ENCODE measurements at regions not wholly inside any gene's neighbourhood (a gene's known extent, or its start where the extent isn't known, plus 50 kb on each side); places are given as distances from the start of the nearest gene placed in this dataset.

DNA sequence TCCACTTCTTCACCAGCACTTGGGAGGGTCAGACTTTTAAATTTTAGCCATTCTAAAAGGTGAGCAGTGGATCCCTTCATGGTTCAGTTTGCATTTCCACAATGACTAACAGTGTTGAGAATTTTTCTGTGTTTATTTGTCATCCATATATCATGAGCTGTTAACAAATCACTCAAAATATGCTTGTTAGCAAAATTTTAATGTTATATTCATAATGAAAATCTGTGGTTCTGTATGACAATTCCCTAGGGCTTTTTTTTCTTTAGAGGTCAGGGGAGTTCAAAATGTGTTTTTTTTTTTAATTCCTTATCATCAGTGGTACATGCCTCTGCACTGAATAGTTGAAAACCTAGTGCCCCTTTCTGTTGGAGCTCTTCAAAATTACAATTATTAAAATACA lies 682.2 kb upstream of the ADGRL2 start:
- Histone ChIP-seq H3K27ac (ENCODE audit: low read depth, low read length) (no peak overlapping the region), H3K9ac (ENCODE audit: low read depth, low read length) (no peak overlapping the region), H3K9me3 (ENCODE audit: control insufficient read depth, insufficient read depth, low read length) (no peaks in the 10 kb centered on the region), H3K4me1 (ENCODE audit: control insufficient read depth, insufficient read depth, low read length) (peaks cover 9% of the 10 kb centered on the region; the same call in 1 of the 2 replicates), H3K27me3 (ENCODE audit: control insufficient read depth, insufficient read depth, low read length) (no peaks in the 10 kb centered on the region), H3K36me3 (ENCODE audit: control insufficient read depth, insufficient read depth, low read length) (no peaks in the 10 kb centered on the region), H3K4me3 (ENCODE audit: low read depth, low read length) (no peak overlapping the region)

DNA sequence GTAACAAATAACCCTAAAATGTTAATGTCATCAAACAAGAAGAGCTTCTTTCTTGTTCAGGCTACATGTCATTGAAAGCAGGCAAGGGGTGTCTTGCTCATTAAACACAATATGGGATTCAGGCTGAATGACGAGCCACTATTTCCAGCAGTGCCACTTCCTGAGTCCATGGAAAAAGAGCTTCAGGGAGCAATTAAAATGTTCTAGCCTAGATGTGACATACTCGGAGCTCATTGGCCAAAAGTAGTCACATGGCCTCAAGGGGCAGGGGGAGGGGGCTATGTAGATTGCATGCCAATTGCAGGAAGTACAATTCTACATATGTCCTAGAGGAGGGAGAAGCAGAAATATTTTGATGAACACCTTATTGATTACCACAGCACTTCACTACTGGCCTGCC lies 685.3 kb upstream of the ADGRL2 start:
- Histone ChIP-seq H3K27me3 (ENCODE audit: control insufficient read depth, insufficient read depth, low read length) (no peaks in the 10 kb centered on the region), H3K27ac (ENCODE audit: low read depth, low read length) (no peak overlapping the region), H3K4me3 (ENCODE audit: low read depth, low read length) (no peak overlapping the region), H3K4me1 (ENCODE audit: control insufficient read depth, insufficient read depth, low read length) (peaks cover 12% of the 10 kb centered on the region; the same call in 1 of the 2 replicates), H3K36me3 (ENCODE audit: control insufficient read depth, insufficient read depth, low read length) (no peaks in the 10 kb centered on the region), H3K9me3 (ENCODE audit: control insufficient read depth, insufficient read depth, low read length) (no peaks in the 10 kb centered on the region), H3K9ac (ENCODE audit: low read depth, low read length) (no peak overlapping the region)

DNA sequence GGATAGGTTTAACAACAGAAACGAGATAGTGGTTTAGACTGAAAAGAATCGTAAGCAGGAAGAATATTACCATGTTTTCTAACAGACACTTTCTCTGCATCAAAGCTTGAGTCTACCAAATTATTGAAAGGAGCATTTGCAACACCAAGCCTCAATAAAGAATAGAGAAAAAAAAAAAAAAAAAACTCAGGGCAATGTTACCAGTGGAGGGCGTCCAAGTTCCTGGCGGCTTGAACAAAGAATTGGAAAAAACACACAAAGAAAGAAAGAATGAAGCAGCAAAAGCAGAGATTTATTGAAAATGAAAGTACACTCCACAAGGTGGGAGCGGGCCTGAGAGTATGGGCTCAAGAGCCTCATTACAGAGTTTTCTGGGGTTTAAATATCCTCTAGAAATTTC lies 686.5 kb upstream of the ADGRL2 start:
- Histone ChIP-seq H3K36me3 (ENCODE audit: control insufficient read depth, insufficient read depth, low read length) (no peaks in the 10 kb centered on the region), H3K4me1 (ENCODE audit: control insufficient read depth, insufficient read depth, low read length) (peaks cover 12% of the 10 kb centered on the region; the same call in 1 of the 2 replicates), H3K4me3 (ENCODE audit: low read depth, low read length) (no peak overlapping the region), H3K27me3 (ENCODE audit: control insufficient read depth, insufficient read depth, low read length) (no peaks in the 10 kb centered on the region), H3K27ac (ENCODE audit: low read depth, low read length) (no peak overlapping the region), H3K9me3 (ENCODE audit: control insufficient read depth, insufficient read depth, low read length) (no peaks in the 10 kb centered on the region), H3K9ac (ENCODE audit: low read depth, low read length) (no peak overlapping the region)

DNA sequence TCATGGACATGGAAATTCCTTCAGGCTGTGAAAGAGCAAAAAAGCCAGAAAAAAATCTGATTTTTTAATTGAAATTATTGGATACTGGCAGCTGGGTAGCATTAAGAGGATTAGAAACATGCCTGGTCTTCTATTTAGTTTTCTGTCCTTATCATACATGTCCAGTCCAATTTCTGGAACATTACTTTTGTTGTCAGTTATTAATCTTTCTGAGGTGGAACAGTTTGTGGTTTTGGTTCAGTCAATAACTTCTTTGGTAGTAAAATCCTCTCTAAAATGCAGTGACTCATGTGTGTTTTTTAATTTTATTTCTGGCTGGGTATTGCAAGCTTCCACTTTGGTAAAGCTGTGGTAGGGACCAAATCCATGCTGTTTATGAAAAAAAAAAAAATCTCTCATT lies 687.0 kb upstream of the ADGRL2 start:
- H3K27ac ChIP-seq (ENCODE audit: low read depth, low read length) = no peak overlapping the region
- no peaks in the 10 kb centered on the region for H3K36me3 ChIP-seq (ENCODE audit: control insufficient read depth, insufficient read depth, low read length)
- no peak overlapping the region for H3K9ac ChIP-seq (ENCODE audit: low read depth, low read length)
- H3K27me3 ChIP-seq (ENCODE audit: control insufficient read depth, insufficient read depth, low read length) = no peaks in the 10 kb centered on the region
- peaks cover 12% of the 10 kb centered on the region; the same call in 1 of the 2 replicates for H3K4me1 ChIP-seq (ENCODE audit: control insufficient read depth, insufficient read depth, low read length)
- H3K9me3 ChIP-seq (ENCODE audit: control insufficient read depth, insufficient read depth, low read length) = no peaks in the 10 kb centered on the region
- no peak overlapping the region for H3K4me3 ChIP-seq (ENCODE audit: low read depth, low read length)

DNA sequence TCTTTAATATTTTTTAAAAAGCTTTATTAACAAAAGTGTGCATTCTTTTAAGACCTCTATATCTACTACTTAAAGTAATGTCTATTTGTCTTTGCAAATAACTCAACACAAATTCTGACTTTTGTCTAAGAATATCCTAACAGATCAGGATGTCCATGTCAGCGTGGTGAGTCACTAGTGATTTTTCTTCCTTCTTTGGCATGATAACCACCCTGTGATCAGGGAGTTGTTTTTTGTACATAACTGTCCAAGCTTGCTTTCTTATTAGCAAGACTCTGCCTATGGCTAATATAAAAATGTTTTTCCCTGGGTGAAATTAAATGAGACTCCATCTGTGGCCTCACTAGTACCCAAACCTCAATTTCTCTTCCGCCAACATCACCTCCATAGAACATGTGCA lies 688.9 kb upstream of the ADGRL2 start:
- Histone ChIP-seq H3K9me3 (ENCODE audit: control insufficient read depth, insufficient read depth, low read length) (no peaks in the 10 kb centered on the region), H3K27me3 (ENCODE audit: control insufficient read depth, insufficient read depth, low read length) (no peaks in the 10 kb centered on the region), H3K36me3 (ENCODE audit: control insufficient read depth, insufficient read depth, low read length) (no peaks in the 10 kb centered on the region), H3K9ac (ENCODE audit: low read depth, low read length) (no peak overlapping the region), H3K4me1 (ENCODE audit: control insufficient read depth, insufficient read depth, low read length) (peaks cover 12% of the 10 kb centered on the region; the same call in 1 of the 2 replicates), H3K27ac (ENCODE audit: low read depth, low read length) (no peak overlapping the region), H3K4me3 (ENCODE audit: low read depth, low read length) (no peak overlapping the region)

DNA sequence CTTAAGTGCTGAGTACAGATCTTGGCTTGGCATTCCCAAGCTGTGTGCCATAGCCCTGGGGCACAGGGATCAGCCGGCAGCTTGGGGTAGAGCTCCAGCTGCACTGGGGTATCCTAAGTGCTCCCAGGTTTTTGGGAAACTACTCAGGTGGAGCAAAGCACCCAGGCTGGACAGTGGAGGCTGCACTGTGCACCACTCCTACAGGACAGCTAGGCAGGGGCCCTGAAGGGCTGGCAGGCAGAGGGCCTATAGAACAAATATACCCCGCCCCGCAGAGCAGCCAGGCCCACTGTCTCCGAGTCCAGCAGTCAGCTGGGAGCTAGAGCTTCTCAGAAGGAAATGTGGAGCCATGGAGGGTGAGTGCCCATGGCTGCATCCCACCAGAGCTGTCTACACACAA lies 691.7 kb upstream of the ADGRL2 start:
- Histone ChIP-seq H3K4me3 (ENCODE audit: low read depth, low read length) (no peak overlapping the region), H3K9ac (ENCODE audit: low read depth, low read length) (no peak overlapping the region), H3K36me3 (ENCODE audit: control insufficient read depth, insufficient read depth, low read length) (no peaks in the 10 kb centered on the region), H3K9me3 (ENCODE audit: control insufficient read depth, insufficient read depth, low read length) (no peaks in the 10 kb centered on the region), H3K27me3 (ENCODE audit: control insufficient read depth, insufficient read depth, low read length) (no peaks in the 10 kb centered on the region), H3K27ac (ENCODE audit: low read depth, low read length) (no peak overlapping the region), H3K4me1 (ENCODE audit: control insufficient read depth, insufficient read depth, low read length) (peaks cover 7% of the 10 kb centered on the region; the same call in 1 of the 2 replicates)

DNA sequence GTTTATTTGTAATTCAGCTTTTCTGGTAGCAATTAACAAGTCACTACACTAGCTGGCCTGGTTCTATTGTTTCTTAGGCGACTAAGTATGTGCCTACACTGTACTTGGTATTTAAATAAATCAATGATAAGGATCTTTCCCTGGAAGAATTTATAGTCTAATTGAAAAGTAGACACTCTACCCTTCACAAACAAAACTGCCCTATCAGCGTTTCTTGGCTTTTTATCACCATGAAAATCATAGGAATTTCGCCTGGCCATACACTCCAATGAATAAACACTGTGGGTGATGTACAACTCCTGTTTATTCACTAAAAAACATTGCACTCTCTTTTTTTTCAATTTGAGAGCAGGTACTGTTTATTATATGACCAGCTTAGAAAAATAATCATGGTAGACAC lies 702.9 kb upstream of the ADGRL2 start:
- H3K27me3 ChIP-seq (ENCODE audit: control insufficient read depth, insufficient read depth, low read length) = no peaks in the 10 kb centered on the region
- H3K36me3 ChIP-seq (ENCODE audit: control insufficient read depth, insufficient read depth, low read length) = no peaks in the 10 kb centered on the region
- no peak overlapping the region for H3K27ac ChIP-seq (ENCODE audit: low read depth, low read length)
- no peaks in the 10 kb centered on the region for H3K9me3 ChIP-seq (ENCODE audit: control insufficient read depth, insufficient read depth, low read length)
- no peaks in the 10 kb centered on the region for H3K4me1 ChIP-seq (ENCODE audit: control insufficient read depth, insufficient read depth, low read length)
- no peak overlapping the region for H3K4me3 ChIP-seq (ENCODE audit: low read depth, low read length)
- no peak overlapping the region for H3K9ac ChIP-seq (ENCODE audit: low read depth, low read length)

DNA sequence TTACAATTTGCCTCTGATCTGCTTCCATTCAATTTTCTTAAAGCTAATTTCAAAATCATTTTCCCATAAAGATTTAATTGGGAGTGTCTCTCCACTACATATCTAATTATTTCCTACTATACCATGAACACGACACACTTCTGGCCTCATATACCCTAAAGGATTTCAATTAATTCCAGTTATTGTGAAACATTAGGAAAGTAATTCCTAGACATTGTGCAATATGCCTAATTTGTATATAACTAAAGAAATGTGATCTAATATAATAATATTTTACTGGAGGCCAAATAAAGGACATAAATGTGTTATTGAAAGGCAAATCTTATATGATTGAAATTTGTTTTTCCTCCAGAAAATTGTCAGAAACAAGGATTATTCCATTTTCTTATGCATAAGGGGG lies 727.2 kb upstream of the ADGRL2 start:
- Histone ChIP-seq H3K9ac (ENCODE audit: low read depth, low read length) (no peak overlapping the region), H3K36me3 (ENCODE audit: control insufficient read depth, insufficient read depth, low read length) (no peaks in the 10 kb centered on the region), H3K4me3 (ENCODE audit: low read depth, low read length) (no peak overlapping the region), H3K9me3 (ENCODE audit: control insufficient read depth, insufficient read depth, low read length) (no peaks in the 10 kb centered on the region), H3K27ac (ENCODE audit: low read depth, low read length) (no peak overlapping the region), H3K4me1 (ENCODE audit: control insufficient read depth, insufficient read depth, low read length) (peaks cover 11% of the 10 kb centered on the region), H3K27me3 (ENCODE audit: control insufficient read depth, insufficient read depth, low read length) (no peaks in the 10 kb centered on the region)

DNA sequence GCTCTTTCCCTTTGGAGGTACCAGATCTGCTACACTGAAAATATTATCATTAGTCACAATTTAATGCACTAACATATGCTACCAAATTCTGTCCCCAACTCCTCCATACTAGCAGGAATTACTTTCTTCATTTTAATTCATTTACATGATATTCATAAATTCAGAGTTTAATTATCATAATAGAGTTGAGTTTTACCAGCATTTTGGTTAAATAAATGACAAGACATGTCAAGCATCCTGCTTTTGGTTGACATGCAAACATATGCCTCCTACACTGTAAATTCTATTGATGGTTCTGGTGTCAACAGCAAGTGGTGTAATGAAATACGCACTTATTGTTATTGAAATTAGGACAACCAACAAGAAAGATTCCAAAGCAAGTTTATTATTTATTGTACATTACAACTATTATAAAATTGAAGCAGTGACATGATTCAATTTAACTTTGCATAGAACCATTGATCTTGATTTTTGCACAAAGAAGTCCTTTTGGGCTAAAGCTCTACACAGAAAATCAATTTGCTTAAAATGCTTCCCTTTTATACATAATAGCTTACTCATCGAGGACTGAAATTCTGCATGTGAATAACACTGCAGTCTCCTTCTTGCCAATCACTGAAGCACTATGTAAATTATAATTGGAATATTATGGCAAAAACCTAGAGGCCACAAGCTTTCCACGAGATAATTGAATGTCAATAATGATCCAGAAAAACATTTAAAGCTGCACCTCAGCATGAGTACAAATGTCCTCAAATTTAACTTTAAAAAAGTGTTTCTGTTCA lies 728.6 kb upstream of the ADGRL2 start:
- no peak overlapping the region for H3K27ac ChIP-seq (ENCODE audit: low read depth, low read length)

DNA sequence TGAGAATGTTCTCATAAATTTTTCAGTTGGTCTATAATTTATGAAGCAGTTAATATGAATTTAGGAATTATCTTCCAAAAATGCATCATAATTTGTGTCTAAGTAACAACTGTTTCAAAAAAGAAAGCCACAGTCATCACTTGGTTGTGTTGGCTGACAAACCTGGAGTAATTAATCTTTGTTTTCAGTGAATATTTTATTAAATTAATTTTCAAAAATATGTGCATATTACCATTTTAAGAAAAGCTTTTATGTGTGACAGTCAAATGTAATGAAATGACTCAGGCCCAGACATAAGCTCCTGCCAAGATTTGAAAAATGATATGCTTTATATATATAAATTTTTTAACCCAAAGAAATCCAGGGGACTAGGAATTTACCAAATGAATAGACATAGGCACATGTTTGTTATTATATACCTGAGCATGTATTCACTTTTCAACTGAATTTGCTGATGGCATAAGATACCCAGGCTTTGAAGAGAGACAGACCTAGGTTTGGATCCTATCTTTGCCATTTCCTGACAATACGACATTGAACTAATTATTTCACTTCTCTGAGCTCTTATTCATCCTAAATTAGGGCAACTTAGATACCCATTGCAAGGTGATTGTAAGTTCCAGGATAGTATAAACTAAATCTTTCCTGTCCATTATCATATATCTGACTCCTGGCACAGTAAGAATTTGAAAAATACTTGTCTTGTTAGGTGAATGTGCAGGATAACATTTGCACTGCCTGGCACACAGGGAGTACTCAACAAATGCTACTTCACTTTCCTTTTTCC lies 729.5 kb upstream of the ADGRL2 start:
- no peak overlapping the region for H3K27ac ChIP-seq (ENCODE audit: low read depth, low read length)
- H3K4me3 ChIP-seq (ENCODE audit: low read depth, low read length) = no peak overlapping the region
- no peak overlapping the region for H3K9ac ChIP-seq (ENCODE audit: low read depth, low read length)
- H3K9me3 ChIP-seq (ENCODE audit: control insufficient read depth, insufficient read depth, low read length) = no peaks in the 10 kb centered on the region
- peaks cover 11% of the 10 kb centered on the region for H3K4me1 ChIP-seq (ENCODE audit: control insufficient read depth, insufficient read depth, low read length)
- H3K27me3 ChIP-seq (ENCODE audit: control insufficient read depth, insufficient read depth, low read length) = no peaks in the 10 kb centered on the region
- H3K36me3 ChIP-seq (ENCODE audit: control insufficient read depth, insufficient read depth, low read length) = no peaks in the 10 kb centered on the region

More for the DNA sequence above, 728.6 kb upstream of the ADGRL2 start:
- Histone ChIP-seq H3K4me1 (ENCODE audit: control insufficient read depth, insufficient read depth, low read length) (peaks cover 11% of the 10 kb centered on the region), H3K4me3 (ENCODE audit: low read depth, low read length) (no peak overlapping the region), H3K27me3 (ENCODE audit: control insufficient read depth, insufficient read depth, low read length) (no peaks in the 10 kb centered on the region), H3K9ac (ENCODE audit: low read depth, low read length) (no peak overlapping the region), H3K36me3 (ENCODE audit: control insufficient read depth, insufficient read depth, low read length) (no peaks in the 10 kb centered on the region), H3K9me3 (ENCODE audit: control insufficient read depth, insufficient read depth, low read length) (no peaks in the 10 kb centered on the region)

DNA sequence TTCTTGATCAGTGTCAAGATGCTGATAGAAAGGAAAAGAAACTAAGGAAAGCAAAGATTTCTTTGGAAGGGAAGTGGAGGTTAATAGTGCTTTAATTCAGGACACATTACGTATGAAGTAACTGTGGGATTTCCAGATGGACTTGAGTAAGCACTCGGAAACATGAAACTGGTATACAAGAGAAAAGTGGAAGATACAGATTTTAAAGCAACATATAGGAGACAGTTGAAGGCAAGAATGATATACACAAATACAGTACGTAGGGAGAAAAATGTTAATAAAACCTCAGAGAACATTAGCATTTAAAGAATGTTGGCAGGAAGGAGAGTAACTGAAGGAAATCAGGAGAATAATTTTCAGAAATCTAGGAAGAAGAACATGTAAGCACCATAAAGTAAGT lies 730.9 kb upstream of the ADGRL2 start:
- Histone ChIP-seq H3K4me3 (ENCODE audit: low read depth, low read length) (no peak overlapping the region), H3K9me3 (ENCODE audit: control insufficient read depth, insufficient read depth, low read length) (no peaks in the 10 kb centered on the region), H3K36me3 (ENCODE audit: control insufficient read depth, insufficient read depth, low read length) (no peaks in the 10 kb centered on the region), H3K9ac (ENCODE audit: low read depth, low read length) (no peak overlapping the region), H3K27ac (ENCODE audit: low read depth, low read length) (no peak overlapping the region), H3K27me3 (ENCODE audit: control insufficient read depth, insufficient read depth, low read length) (no peaks in the 10 kb centered on the region), H3K4me1 (ENCODE audit: control insufficient read depth, insufficient read depth, low read length) (peaks cover 11% of the 10 kb centered on the region)

Measured in HUES48 (cell line).